ENCODE measurements at regions not wholly inside any gene's neighbourhood (a gene's known extent, or its start where the extent isn't known, plus 50 kb on each side); places are given as distances from the start of the nearest gene placed in this dataset.

GRCh38 chr15:38085931-38086568 lies 151.6 kb downstream of the TMCO5A start:
- no peak for DNase-seq
- Histone ChIP-seq H3K36me3 (no peaks in the 10 kb centered on the region), H3K9me3 (no peaks in the 10 kb centered on the region), H3K4me3 (no peak overlapping the region), H3K4me1 (no peaks in the 10 kb centered on the region), H3K27ac (no peak overlapping the region), H3K27me3 (no peaks in the 10 kb centered on the region)
- TF ChIP-seq CTCF (IDR thresholded peaks at IDR 0.05) (no peak), POLR2A (IDR thresholded peaks at IDR 0.05) (no peak)

GRCh38 chr15:38086611-38087010 lies 152.2 kb downstream of the TMCO5A start:
- no peak for DNase-seq
- Histone ChIP-seq H3K36me3 (no peaks in the 10 kb centered on the region), H3K27ac (no peak overlapping the region), H3K9me3 (no peaks in the 10 kb centered on the region), H3K4me3 (no peak overlapping the region), H3K4me1 (no peaks in the 10 kb centered on the region), H3K27me3 (no peaks in the 10 kb centered on the region)
- TF ChIP-seq CTCF (IDR thresholded peaks at IDR 0.05), result no peak
- no peak for TF ChIP-seq POLR2A (IDR thresholded peaks at IDR 0.05)

- TF ChIP-seq CTCF (IDR thresholded peaks at IDR 0.05), result no peak
- TF ChIP-seq POLR2A (IDR thresholded peaks at IDR 0.05), result no peak
- DNase-seq, result no peak
- no peak overlapping the region for H3K27ac ChIP-seq
- no peak overlapping the region for H3K4me3 ChIP-seq
- no peaks in the 10 kb centered on the region for H3K4me1 ChIP-seq
- no peaks in the 10 kb centered on the region for H3K27me3 ChIP-seq
- no peaks in the 10 kb centered on the region for H3K36me3 ChIP-seq
- H3K9me3 ChIP-seq, result no peaks in the 10 kb centered on the region
These were observed 154.5 kb downstream of the TMCO5A start for GRCh38 chr15:38088971-38089370.

GRCh38 chr15:38090223-38090622 lies 155.8 kb downstream of the TMCO5A start:
- H3K27me3 ChIP-seq, result no peaks in the 10 kb centered on the region
- H3K36me3 ChIP-seq, result no peaks in the 10 kb centered on the region
- DNase-seq, result no peak
- no peak overlapping the region for H3K27ac ChIP-seq
- no peaks in the 10 kb centered on the region for H3K4me1 ChIP-seq
- no peaks in the 10 kb centered on the region for H3K9me3 ChIP-seq
- TF ChIP-seq POLR2A (IDR thresholded peaks at IDR 0.05) (no peak), CTCF (IDR thresholded peaks at IDR 0.05) (no peak)
- no peak overlapping the region for H3K4me3 ChIP-seq

- Histone ChIP-seq H3K27ac (no peak overlapping the region), H3K36me3 (no peaks in the 10 kb centered on the region), H3K4me3 (no peak overlapping the region), H3K27me3 (no peaks in the 10 kb centered on the region), H3K4me1 (no peaks in the 10 kb centered on the region), H3K9me3 (no peaks in the 10 kb centered on the region)
- DNase-seq, result no peak
- TF ChIP-seq POLR2A (IDR thresholded peaks at IDR 0.05), result no peak
- no peak for TF ChIP-seq CTCF (IDR thresholded peaks at IDR 0.05)
These were observed 156.2 kb downstream of the TMCO5A start for GRCh38 chr15:38090678-38091077.

All from Peyer's patch (tissue), 4 donors.